CD14-positive monocyte (primary cell): ENCODE measurements at regions not wholly inside any gene's neighbourhood (a gene's known extent, or its start where the extent isn't known, plus 50 kb on each side); places are given as distances from the start of the nearest gene placed in this dataset.

Experiments used
- DNase-seq, 3 donors: peaks; one replicate each; pipeline ENCODE4 v3.0.0-alpha.2; 2011 to 2022
- H2AFZ ChIP-seq: 2 replicates; pipeline ENCODE4 v1.6.0; 2012; ENCODE audit warnings: mild to moderate bottlenecking, low read depth, low read length, inconsistent platforms; ENCODE audit not compliant: insufficient read depth, poor library complexity, severe bottlenecking
- H3K27ac ChIP-seq, 2 donors: 1 replicate in 1 of 2; 2 replicates in 1 of 2; pipeline ENCODE4 v1.5.1; 2012 to 2013; ENCODE audit warnings: low read length in 2 of 2, control low read depth in 1 of 2, inconsistent platforms in 1 of 2, low read depth in 1 of 2, mild to moderate bottlenecking in 1 of 2
- H3K27me3 ChIP-seq, 2 donors: one replicate each; pipeline versions ENCODE4 v1.6.0 to v1.6.1; 2011 to 2013; ENCODE audit warnings: low read length in 2 of 2; ENCODE audit not compliant: control insufficient read depth in 2 of 2, insufficient read depth in 2 of 2
- H3K36me3 ChIP-seq, 2 donors: replicated peaks in 1 of 2; 1 replicate in 1 of 2; 2 replicates in 1 of 2; pipeline versions ENCODE4 v1.5.1 to v1.6.1; 2012 to 2013; ENCODE audit warnings: low read length in 2 of 2, control low read depth in 1 of 2, inconsistent platforms in 1 of 2, mild to moderate bottlenecking in 1 of 2; ENCODE audit not compliant: insufficient read depth in 2 of 2, control insufficient read depth in 1 of 2
- H3K4me1 ChIP-seq, 2 donors: 1 replicate in 1 of 2; 2 replicates in 1 of 2; pipeline versions ENCODE4 v1.5.1 to v1.6.1; 2012 to 2013; ENCODE audit warnings: low read length in 2 of 2, control low read depth in 1 of 2, inconsistent platforms in 1 of 2, mild to moderate bottlenecking in 1 of 2, moderate library complexity in 1 of 2; ENCODE audit not compliant: insufficient read depth in 2 of 2, control insufficient read depth in 1 of 2
- H3K4me2 ChIP-seq: replicated peaks from 2 replicates; pipeline ENCODE3; 2012; ENCODE audit warnings: low read length, moderate library complexity, mild to moderate bottlenecking; ENCODE audit not compliant: poor library complexity, severe bottlenecking; ENCODE audit errors: extremely low read depth
- H3K4me3 ChIP-seq, 3 experiments: fragments of 200-600 bp in 1 of 3; sonication (generic) in 1 of 3; replicated peaks in 1 of 3; 1 replicate in 2 of 3; 2 replicates in 1 of 3; pipeline ENCODE4 v1.5.1; 2011 to 2013; ENCODE audit warnings: low read length in 3 of 3, mild to moderate bottlenecking in 3 of 3, control low read depth in 2 of 3, low read depth in 2 of 3, inconsistent platforms in 1 of 3, moderate library complexity in 1 of 3
- H3K79me2 ChIP-seq: 2 replicates; pipeline ENCODE4 v1.6.0; 2012; ENCODE audit warnings: mild to moderate bottlenecking, control low read depth, inconsistent platforms, low read length, moderate library complexity; ENCODE audit not compliant: insufficient read depth
- H3K9ac ChIP-seq: 2 replicates; pipeline ENCODE4 v1.6.0; 2017; ENCODE audit warnings: low read length, mild to moderate bottlenecking; ENCODE audit not compliant: insufficient read depth, poor library complexity, severe bottlenecking
- H3K9me3 ChIP-seq, 2 donors: replicated peaks in 1 of 2; 1 replicate in 1 of 2; 2 replicates in 1 of 2; pipeline versions ENCODE4 v1.5.1 to v1.6.1; 2012 to 2013; ENCODE audit warnings: low read length in 2 of 2, control low read depth in 1 of 2; ENCODE audit not compliant: control insufficient read depth in 1 of 2, insufficient read depth in 1 of 2
- H4K20me1 ChIP-seq: 2 replicates; pipeline ENCODE4 v1.6.0; 2012; ENCODE audit warnings: mild to moderate bottlenecking, low read length, control low read depth, moderate library complexity; ENCODE audit not compliant: insufficient read depth
- H3K27ac Mint-ChIP-seq, 7 donors: one replicate each; pipeline ENCODE4 v1.8.0; 2020; ENCODE audit warnings: mild to moderate bottlenecking in 7 of 7, mixed read lengths in 7 of 7, moderate library complexity in 6 of 7, inconsistent platforms in 2 of 7
- H3K27me3 Mint-ChIP-seq, 3 donors: one replicate each; pipeline ENCODE4 v1.8.0; 2021 to 2022; ENCODE audit warnings: low read depth in 3 of 3, mild to moderate bottlenecking in 3 of 3, mixed read lengths in 3 of 3, moderate library complexity in 3 of 3, inconsistent platforms in 1 of 3
- H3K36me3 Mint-ChIP-seq, 2 donors: one replicate each; pipeline ENCODE4 v1.8.0; 2020; ENCODE audit warnings: mixed read lengths in 2 of 2, inconsistent platforms in 1 of 2, mild to moderate bottlenecking in 1 of 2
- H3K4me1 Mint-ChIP-seq: one replicate; pipeline ENCODE4 v1.8.0; 2020; ENCODE audit warnings: mild to moderate bottlenecking, mixed read lengths
- H3K4me3 Mint-ChIP-seq, 2 donors: one replicate each; pipeline ENCODE4 v1.8.0; 2020; ENCODE audit warnings: mild to moderate bottlenecking in 2 of 2, mixed read lengths in 2 of 2, moderate library complexity in 1 of 2
- H3K9me3 Mint-ChIP-seq, 7 donors: one replicate each; pipeline ENCODE4 v1.8.0; 2020 to 2022; ENCODE audit warnings: mixed read lengths in 7 of 7, mild to moderate bottlenecking in 6 of 7, moderate library complexity in 6 of 7, inconsistent platforms in 2 of 7
- CTCF ChIP-seq: fragments of 200-600 bp; IDR thresholded peaks from one replicate; pipeline ENCODE4 v1.8.0; 2022; ENCODE audit warnings: antibody characterized with exemption, mild to moderate bottlenecking
- WGBS: methylation state at CpG from one replicate; pipeline ENCODE4 v1.1.5; 2013; ENCODE audit warnings: missing lambda C conversion rate; ENCODE audit not compliant: insufficient coverage; 5-methylcytosine and 5-hydroxymethylcytosine counted together
- intact Hi-C, 2 donors: fragments of 100-400 bp; cut with micrococcal nuclease; formaldehyde crosslinking; loops; one replicate each; pipeline versions ENCODE4 v1.15.0 to v1.15.1; 2023

- Mint-ChIP-seq H3K9me3 (no peaks in the 10 kb centered on the region), H3K36me3 (no peaks in the 10 kb centered on the region), H3K4me1 (peaks cover 16% of the 10 kb centered on the region), H3K27ac (no peak overlapping the region), H3K27me3 (peaks cover 4 to 10% (median 5%) of the 10 kb centered on the region in 3 donors), H3K4me3 (no peak overlapping the region)
- Histone ChIP-seq H3K9ac (no peak overlapping the region), H3K4me2 (no peak overlapping the region), H3K9me3 (no peaks in the 10 kb centered on the region), H3K4me1 (no peaks in the 10 kb centered on the region), H4K20me1 (no peaks in the 10 kb centered on the region), H3K79me2 (no peaks in the 10 kb centered on the region), H2AFZ (no peak overlapping the region), H3K4me3 (no peak overlapping the region), H3K27me3 (peaks cover 0 to 6% of the 10 kb centered on the region in 2 donors), H3K36me3 (no peaks in the 10 kb centered on the region), H3K27ac (no peak overlapping the region)
- no peak for DNase-seq
- intact Hi-C loops, result no loop called here
- WGBS, result 82% methylated on average over 1 of the region's 4 CpGs
- no peak for TF ChIP-seq CTCF
These were observed 451.4 kb downstream of the PTPRU start for GRCh38 chr1:29687601-29688244.

GRCh38 chr1:29687166-29687565 lies 450.8 kb downstream of the PTPRU start:
- Histone ChIP-seq H3K4me3 (no peak overlapping the region), H3K36me3 (no peaks in the 10 kb centered on the region), H3K4me2 (no peak overlapping the region), H3K9ac (no peak overlapping the region), H2AFZ (no peak overlapping the region), H3K79me2 (no peaks in the 10 kb centered on the region), H3K27ac (no peak overlapping the region), H4K20me1 (no peaks in the 10 kb centered on the region), H3K27me3 (peaks cover 0 to 6% of the 10 kb centered on the region in 2 donors), H3K4me1 (no peaks in the 10 kb centered on the region), H3K9me3 (no peaks in the 10 kb centered on the region)
- Mint-ChIP-seq H3K4me3 (no peak overlapping the region), H3K27ac (no peak overlapping the region), H3K27me3 (peaks cover 4 to 10% (median 7%) of the 10 kb centered on the region in 3 donors), H3K9me3 (no peaks in the 10 kb centered on the region), H3K4me1 (peaks cover 12% of the 10 kb centered on the region), H3K36me3 (no peaks in the 10 kb centered on the region)
- intact Hi-C loops, result no loop called here
- TF ChIP-seq CTCF, result no peak
- WGBS, result no CpG with 5 or more reads among the region's 3 CpGs
- no peak for DNase-seq
